ENCODE measurements at regions not wholly inside any gene's neighbourhood (a gene's known extent, or its start where the extent isn't known, plus 50 kb on each side); places are given as distances from the start of the nearest gene placed in this dataset.
A peak's percentile ranks its signal among the peaks of the same experiment; 100 is the strongest.
"Not testable (repeated sequence)": the region's sequence is repeated elsewhere in the genome, so short reads cannot be mapped to it uniquely, and the experiment has no call there.

DNA sequence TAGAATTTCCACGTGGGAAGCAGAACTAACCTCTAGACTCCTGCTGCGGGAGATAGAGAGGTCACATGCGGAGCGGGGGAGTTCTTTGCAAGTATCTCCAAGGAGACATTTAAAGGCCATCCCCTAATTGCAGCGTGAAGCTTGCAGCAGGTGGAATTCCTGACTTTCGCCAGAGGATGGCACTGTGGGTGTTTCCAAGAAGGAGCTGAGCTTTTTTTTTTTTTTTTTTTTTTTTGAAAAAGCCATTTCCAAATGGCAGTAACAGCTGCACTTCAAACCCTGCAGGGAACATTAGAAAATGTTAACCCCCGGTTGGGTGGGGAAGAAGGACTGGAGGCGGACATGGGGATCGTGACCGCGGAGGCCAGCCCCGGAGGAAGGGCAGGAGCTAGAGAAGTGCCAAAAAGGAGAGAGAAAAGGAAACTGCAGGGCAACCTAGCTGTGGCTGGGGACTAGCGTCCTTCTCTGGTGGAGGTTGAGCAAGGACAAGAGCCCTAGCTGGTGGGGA, 487.7 kb downstream of the TYW1 start:
- DNase-seq: peak; percentile 29

GRCh38 chr7:67486401-67486800, 489.8 kb downstream of the TYW1 start:
- DNase-seq: no peak

DNA sequence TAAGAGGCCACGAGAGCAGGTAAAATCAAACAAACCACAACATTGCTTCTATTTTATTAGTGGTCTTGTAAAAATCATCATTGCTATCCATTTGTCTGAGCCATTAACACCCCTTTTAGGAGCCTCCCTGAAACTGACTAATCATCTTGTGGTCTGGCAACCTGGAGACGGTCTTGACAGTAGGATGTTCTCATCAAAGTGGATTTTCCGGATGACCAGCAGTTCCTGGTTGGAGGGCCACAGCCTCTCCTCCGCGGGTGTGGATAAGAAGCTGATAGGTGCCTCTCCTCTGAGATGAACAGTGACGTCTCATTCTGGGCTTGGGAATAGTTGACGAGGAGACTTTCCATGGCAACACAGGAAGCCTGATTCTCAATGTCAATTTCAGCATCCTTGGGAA, 490.7 kb downstream of the TYW1 start:
- no peak for DNase-seq

DNA sequence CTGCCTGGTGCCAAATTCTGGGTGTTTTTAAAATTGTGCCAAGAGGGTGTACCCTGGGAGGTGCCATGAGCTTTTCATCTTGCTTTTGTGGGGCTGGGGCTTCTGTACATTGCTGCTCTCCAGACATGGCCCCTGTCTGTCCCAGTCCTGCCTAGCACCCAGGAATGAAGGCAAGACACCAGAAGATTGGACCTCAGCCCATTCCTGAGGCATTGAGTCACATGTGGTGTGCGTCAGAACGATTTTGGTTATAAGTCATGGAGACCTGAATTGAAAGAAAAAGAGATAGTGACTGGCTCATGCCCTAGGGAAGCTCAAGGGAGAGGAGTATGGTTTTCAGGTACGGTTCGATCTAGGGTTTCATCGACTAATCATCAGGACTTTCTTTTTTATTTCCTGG, 493.2 kb downstream of the TYW1 start:
- no peak for DNase-seq

GRCh38 chr7:67493366-67493765, 496.7 kb downstream of the TYW1 start:
- no peak for DNase-seq

DNA sequence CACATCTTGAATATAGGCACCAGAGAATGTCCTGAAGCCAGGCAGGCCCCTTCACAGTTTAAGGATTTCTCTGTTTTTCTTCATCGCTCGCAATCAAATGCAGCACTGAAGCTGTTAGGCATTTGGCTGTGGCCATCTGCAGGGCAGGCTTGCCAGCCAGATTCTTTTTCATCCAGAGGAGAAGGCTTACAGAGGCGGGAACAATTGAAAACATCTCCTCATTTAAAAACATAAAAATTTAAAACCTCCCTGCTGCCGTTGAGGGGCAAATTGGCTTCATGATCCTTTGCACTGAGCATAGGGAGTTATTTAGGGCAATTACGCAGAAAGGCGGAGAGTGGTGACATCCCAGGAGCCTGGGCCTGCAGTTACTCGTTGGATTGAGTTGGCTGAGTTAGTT, 500.0 kb downstream of the TYW1 start:
- no peak for DNase-seq

DNA sequence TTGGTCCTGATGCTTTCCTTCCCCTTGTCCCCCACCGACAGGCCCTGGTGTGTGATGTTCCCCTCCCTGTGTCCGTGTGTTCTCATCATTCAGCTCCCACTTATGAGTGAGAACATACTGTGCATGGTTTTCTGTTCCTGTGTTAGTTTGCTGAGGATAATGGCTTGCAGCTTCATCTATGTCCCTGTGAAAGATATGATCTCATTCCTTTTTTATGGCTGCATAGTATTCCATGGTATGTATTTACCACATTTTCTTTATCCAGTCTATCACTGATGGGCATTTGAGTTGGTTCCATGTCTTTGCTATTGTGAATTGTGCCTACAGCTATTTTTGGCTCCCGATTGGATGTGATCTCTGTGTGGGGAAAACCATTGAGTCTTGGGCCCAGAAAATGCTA, 501.3 kb downstream of the TYW1 start:
- DNase-seq: not testable (repeated sequence)

GRCh38 chr7:67502929-67503328, 506.3 kb downstream of the TYW1 start:
- DNase-seq: no peak

DNA sequence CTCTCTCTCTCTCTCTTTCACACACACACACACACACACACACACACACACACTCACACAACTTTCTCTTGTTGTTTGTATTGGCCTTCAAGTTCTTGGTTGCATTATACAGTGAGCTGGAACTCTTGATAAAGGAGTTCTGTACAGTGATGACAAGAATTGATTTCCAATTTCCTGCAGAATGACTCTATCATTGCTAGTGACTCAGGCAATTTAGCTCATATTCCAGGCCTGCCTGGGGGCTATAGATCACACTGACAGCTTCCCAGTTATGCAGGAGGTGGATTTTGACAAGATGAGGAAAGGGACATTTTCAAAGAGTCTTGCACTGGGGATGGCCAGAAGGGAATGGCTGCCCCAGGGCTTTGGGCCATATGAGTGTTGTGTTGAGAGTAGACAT, 508.8 kb downstream of the TYW1 start:
- DNase-seq: no peak

DNA sequence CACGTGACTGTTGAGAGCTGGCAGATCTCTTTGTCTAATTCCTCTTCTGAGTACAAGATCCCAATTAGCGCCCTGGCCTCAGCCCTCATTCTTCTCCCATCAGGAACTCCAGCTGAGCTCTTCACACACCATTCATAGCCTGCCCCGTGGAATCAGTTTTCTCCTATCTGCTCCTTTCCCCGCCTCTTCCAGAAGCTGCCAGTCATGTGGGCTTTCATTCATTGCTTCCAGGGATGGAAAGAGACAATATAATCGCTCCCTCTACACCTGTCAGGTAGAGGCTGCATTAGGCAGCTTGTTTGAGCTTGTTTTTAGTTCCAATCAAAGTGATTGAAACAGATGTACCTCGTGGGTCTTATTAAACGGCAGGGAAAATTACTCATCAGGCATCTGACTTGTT, 515.8 kb downstream of the TYW1 start:
- no peak for DNase-seq

- DNase-seq: no peak
Measured at GRCh38 chr7:67518580-67518979, 521.9 kb downstream of the TYW1 start.

- no peak for DNase-seq
Measured at GRCh38 chr7:67519171-67519570, 522.5 kb downstream of the TYW1 start.

DNA sequence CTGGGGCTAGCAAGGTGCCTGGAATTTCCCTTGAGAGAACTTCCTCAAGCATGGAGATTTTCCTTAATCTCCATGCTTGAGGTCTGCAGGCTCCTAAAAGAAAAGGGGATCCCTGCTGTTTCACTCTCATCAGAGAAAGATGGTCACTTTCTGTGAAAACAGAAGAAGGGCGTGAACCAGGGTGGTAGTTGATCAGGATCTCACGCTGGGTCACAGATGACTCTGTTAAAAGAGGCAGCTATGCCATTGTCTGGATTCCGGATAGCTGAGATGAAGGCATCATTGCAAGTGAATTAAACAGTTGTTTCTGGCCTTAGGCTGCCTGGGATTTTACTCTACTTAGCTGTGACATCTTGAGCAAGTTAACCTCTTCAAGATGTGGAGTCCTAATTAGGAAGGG, 525.9 kb downstream of the TYW1 start:
- no peak for DNase-seq

DNA sequence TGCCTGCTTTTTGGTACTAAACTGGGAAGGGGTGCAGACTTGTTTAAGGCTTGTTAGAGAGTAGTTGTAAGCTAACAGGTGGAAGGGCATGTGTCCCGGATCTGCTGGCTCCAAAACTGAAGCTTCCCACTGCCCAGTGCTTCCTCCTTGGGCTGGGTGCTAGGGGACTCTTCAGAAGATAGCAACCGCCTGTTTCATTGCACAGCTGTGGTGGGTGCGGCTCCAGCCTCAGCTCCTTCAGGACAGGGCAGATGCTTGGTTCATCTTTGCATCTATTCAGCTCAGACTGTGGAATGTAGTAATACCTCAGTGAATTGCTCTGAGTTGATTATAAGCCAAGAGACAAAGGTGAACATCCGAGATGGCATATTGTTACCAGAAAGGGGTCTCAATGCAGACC, 527.1 kb downstream of the TYW1 start:
- no peak for DNase-seq

- no peak for DNase-seq
Measured at GRCh38 chr7:67525588-67525987, 529.0 kb downstream of the TYW1 start.

DNA sequence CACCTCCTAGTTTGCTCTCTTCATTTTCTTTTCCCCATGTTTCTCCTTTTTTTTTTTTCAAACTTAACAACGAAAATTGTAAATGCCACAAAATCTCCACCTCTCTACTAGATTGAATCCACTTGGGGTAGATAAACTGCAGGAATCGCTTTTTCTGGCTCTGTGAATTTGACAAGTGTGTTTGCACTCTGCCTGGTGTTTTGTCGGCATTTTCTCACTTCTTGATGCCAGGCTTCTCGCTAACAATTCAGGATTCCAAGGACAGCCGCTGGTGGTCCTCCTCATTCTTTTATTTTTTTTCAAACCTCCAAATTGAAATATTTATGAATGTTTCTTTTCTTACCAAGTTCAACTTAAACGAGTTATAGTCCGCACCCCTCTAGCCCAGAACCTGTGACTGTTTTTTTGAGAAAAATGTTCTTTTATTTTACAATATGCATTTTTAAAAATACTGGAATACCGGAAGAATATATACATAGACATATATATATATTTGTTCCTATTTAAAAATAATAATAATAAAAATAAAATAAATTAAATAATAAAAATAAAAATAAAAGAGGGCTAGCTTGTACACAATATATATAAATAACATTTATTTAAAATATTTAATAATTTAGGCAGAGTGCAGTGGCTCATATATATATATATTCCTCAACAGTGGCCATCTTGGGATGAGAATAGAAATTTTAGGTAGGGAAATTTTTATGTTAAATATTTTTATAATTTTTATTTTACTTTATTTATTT, 538.8 kb downstream of the TYW1 start:
- DNase-seq: no peak

- no peak for DNase-seq
Measured at GRCh38 chr7:67542916-67543315, 546.3 kb downstream of the TYW1 start.

DNA sequence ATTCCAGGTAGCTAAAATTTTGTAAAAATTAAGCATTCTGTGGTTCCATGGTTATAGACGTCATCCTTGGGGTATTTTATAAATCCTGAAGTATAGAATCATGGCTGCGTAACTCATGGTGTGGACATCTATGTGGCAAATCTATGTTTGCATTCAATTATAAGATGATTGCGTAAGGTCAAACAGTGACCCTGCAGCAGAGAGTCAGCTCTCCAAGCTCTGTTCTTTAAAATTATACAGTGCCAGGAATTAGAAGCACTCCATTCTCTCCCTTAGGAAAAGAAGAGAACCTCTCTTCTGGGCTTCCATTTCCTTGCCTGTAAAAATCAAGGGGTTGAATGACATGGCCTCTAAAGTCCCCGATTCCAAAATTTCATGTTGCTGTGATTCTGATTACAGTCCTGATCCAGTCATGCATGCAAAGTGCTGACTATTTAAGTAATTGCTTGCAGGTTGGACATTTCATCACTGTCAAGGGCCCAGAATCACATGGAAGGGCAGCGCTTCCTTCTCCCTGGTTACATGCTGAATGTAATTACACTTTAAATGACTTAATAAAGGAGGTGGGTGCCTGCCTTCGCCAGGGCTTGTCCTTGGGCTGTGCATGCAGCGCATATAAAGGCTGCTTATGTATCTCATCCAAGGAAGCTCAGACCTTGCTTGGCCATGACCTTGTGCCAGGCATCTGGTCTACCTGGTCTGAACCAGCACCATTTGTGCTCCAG, 550.7 kb downstream of the TYW1 start:
- DNase-seq: no peak

- DNase-seq: no peak
Measured at GRCh38 chr7:67549126-67549525, 552.5 kb downstream of the TYW1 start.

GRCh38 chr7:67550801-67551436, 554.3 kb downstream of the TYW1 start:
- DNase-seq: no peak

- no peak for DNase-seq
Measured at GRCh38 chr7:67552738-67553137, 556.1 kb downstream of the TYW1 start.

DNA sequence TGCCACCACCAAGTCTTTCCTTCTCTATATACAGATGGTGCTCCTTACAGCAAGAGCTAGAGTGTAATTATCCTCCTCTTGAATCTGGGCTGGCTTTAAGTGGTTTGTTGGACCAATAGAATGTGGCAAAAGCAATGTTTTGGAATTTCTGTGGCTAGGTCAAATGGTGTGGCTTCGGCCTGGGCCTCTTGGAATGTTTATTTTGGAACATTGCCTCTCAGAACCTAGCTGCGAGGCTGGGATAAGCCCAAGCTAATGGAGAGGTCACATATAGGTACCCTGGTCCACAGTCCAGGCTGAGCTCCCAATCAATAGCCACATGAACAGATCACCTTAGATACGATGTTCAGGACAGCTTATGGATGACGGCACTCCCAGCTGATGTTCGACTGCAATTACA, 556.7 kb downstream of the TYW1 start:
- no peak for DNase-seq

DNA sequence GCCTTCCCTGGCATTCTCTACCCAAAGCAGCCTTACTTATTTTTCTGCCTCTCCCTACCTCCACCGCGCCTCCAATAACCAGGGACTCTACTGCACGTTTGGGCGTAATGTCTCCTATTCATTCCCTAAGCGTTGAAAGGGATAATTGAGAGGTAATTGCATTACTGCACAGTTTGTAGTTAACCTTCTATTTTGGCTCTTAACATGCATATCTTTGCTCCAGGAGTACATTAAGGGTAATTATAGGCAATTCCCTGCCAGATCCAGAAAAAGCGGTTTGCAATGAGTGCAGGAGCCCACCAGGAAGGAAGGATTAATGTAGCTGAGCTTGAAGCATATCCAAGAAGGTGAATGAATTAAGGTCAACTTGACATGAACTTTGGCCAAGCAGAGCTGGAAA, 558.4 kb downstream of the TYW1 start:
- no peak for DNase-seq

- no peak for DNase-seq
Measured at GRCh38 chr7:67564959-67565358, 568.3 kb downstream of the TYW1 start.

Data from stimulated activated CD4-positive, alpha-beta T cell treated with anti-CD3 and anti-CD28 coated beads, Interleukin-15, amount 100 ng/mL, for 24 hours (primary cell).